Right lobe of liver (tissue), 6 donors: ENCODE measurements at regions not wholly inside any gene's neighbourhood (a gene's known extent, or its start where the extent isn't known, plus 50 kb on each side); places are given as distances from the start of the nearest gene placed in this dataset.
A peak's percentile ranks its signal among the peaks of the same experiment; 100 is the strongest.

Source experiments
- ATAC-seq, 4 donors: fragments of 200-7000 bp; cut with Tn5 transposase; one replicate each; pipeline ENCODE4 v1.9.1; 2020; ENCODE audit warnings: mild to moderate bottlenecking in 4 of 4, moderate library complexity in 4 of 4
- DNase-seq, 3 donors: peaks; one replicate each; pipeline ENCODE4 v3.0.0-alpha.2; 2020
- H3K27ac ChIP-seq, 3 donors: fragments of 200-600 bp; one replicate each; pipeline ENCODE4 v1.8.0; 2022
- H3K27me3 ChIP-seq, 2 donors: fragments of 200-600 bp; one replicate each; pipeline ENCODE4 v1.8.0; 2022
- H3K36me3 ChIP-seq, 4 donors: fragments of 200-600 bp; sonication (generic) in 1 of 4; one replicate each; pipeline versions ENCODE4 v1.5.1 to v1.8.0; 2017 to 2022; ENCODE audit warnings: control low read depth in 1 of 4
- H3K4me1 ChIP-seq, 4 donors: fragments of 200-600 bp; sonication (generic) in 1 of 4; one replicate each; pipeline versions ENCODE4 v1.5.1 to v1.8.0; 2017 to 2022; ENCODE audit warnings: control low read depth in 1 of 4
- H3K4me3 ChIP-seq, 3 donors: fragments of 200-600 bp; one replicate each; pipeline ENCODE4 v1.8.0; 2022
- H3K9me3 ChIP-seq, 4 donors: fragments of 200-600 bp; sonication (generic) in 1 of 4; one replicate each; pipeline versions ENCODE4 v1.5.1 to v1.8.0; 2017 to 2022; ENCODE audit warnings: control low read depth in 1 of 4
- POLR2A ChIP-seq: fragments of 450-650 bp; IDR thresholded peaks from one replicate; pipeline ENCODE4 v1.6.1; 2017; ENCODE audit warnings: antibody characterized with exemption, mild to moderate bottlenecking
- WGBS: methylation state at CpG from one replicate; pipeline ENCODE4 v1.1.6; 2018; ENCODE audit warnings: low coverage, low lambda C conversion rate; ENCODE audit not compliant: insufficient coverage; ENCODE audit errors: missing lambda C conversion rate; 5-methylcytosine and 5-hydroxymethylcytosine counted together
- intact Hi-C, 2 donors: fragments of 100-400 bp; cut with DNase I; formaldehyde crosslinking; loops; one replicate each; pipeline versions ENCODE4 v1.11.2 to v1.14.1; 2022
- TF ChIP-seq, protein P1 (sequence below), 4 donors: fragments of 200-600 bp in 3 of 4; fragments of 450-650 bp in 1 of 4; IDR thresholded peaks; one replicate each; pipeline versions ENCODE4 v1.5.1 to v1.8.0; 2016 to 2022; ENCODE audit warnings: antibody characterized with exemption in 4 of 4, mild to moderate bottlenecking in 2 of 4
- donor health status: DM: no; HTN: yes; CAD: no.
- donor health status: DM: no; HTN: no; CAD: no.
- donor health status: DM: no; HTN: no; CAD: no.
- donor health status: DM: no; HTN: yes; CAD: no.
- donor health status: DM: no; HTN: yes; CAD: no.

DNA sequence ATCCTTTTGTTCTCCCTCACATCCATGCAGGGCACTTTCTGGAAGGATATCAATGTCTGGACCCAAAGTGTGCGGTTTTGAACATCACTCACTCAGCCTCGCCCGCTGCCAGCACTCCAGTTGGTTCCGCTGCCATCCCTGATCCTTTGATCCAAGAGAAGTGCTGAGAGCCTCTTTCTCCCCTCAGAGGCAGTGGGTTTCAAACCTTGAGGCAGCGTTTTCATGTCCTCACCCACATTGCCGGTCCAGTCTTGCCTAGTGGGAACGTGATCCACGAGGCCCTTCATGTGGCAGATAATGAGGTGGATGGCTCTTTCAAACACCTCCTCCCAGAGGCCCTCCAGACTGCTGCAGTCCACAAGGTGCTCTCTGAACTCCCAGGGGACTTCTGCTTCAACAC is 122.2 kb downstream of the ACTL8 start:
- TF ChIP-seq POLR2A, result no peak
- TF ChIP-seq, protein P1, sequence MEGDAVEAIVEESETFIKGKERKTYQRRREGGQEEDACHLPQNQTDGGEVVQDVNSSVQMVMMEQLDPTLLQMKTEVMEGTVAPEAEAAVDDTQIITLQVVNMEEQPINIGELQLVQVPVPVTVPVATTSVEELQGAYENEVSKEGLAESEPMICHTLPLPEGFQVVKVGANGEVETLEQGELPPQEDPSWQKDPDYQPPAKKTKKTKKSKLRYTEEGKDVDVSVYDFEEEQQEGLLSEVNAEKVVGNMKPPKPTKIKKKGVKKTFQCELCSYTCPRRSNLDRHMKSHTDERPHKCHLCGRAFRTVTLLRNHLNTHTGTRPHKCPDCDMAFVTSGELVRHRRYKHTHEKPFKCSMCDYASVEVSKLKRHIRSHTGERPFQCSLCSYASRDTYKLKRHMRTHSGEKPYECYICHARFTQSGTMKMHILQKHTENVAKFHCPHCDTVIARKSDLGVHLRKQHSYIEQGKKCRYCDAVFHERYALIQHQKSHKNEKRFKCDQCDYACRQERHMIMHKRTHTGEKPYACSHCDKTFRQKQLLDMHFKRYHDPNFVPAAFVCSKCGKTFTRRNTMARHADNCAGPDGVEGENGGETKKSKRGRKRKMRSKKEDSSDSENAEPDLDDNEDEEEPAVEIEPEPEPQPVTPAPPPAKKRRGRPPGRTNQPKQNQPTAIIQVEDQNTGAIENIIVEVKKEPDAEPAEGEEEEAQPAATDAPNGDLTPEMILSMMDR (IDR thresholded peaks at IDR 0.05), result no peak
- no peak for ATAC-seq
- intact Hi-C loops, result no loop called here
- WGBS, result 40% methylated on average over 1 of the region's 8 CpGs
- H3K4me1 ChIP-seq, result no peaks in the 10 kb centered on the region
- no peaks in the 10 kb centered on the region for H3K9me3 ChIP-seq
- no peaks in the 10 kb centered on the region for H3K27me3 ChIP-seq
- H3K4me3 ChIP-seq, result no peak overlapping the region
- H3K27ac ChIP-seq, result no peak overlapping the region
- no peaks in the 10 kb centered on the region for H3K36me3 ChIP-seq
- DNase-seq, result no peak

DNA sequence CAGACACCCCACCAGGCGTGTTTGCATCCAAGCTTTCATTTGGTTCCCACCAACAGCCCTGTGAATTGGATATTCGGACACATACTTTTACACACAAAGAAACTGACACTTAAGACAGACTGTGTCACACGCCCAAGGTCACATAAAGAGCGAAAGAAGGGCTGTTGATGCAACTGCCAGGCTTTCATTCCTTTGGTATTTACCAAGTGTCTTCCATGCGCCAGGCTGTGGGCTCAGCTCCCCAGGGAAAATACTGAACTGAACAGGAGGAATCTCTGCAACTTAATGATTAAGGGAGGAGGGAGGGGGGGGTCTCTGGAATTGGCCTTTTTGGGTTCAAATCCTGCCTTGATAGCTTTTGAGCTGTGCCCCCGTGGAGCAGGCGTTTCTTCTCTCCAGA is 122.8 kb downstream of the ACTL8 start:
- WGBS, result 65% methylated on average over 6 of the region's 7 CpGs
- Histone ChIP-seq H3K9me3 (no peaks in the 10 kb centered on the region), H3K36me3 (no peaks in the 10 kb centered on the region), H3K4me1 (no peaks in the 10 kb centered on the region), H3K27me3 (no peaks in the 10 kb centered on the region), H3K27ac (no peak overlapping the region), H3K4me3 (no peak overlapping the region)
- intact Hi-C loops, result no loop called here
- ATAC-seq, result no peak
- no peak for DNase-seq
- no peak for TF ChIP-seq POLR2A
- TF ChIP-seq, protein P1 (IDR thresholded peaks at IDR 0.05), result no peak

DNA sequence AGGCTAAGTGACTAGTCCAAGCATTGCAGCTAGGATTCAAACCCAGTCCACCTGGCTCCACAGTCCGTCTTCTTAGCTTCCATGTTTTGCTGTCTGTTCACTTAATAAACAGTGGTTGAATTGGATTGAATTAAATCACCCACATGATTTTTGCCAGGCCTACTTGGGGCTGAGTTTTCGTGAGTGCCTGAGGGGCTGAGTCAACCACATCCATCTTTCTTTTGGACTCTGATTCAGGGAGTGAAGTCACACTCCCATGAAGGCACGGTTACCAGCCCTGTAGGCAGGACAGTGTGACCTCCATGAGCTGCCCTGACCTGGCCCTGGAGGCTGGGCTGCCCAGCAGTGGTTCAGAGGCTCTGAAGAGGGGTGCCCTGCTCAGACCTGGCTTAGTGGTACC is 123.7 kb downstream of the ACTL8 start:
- no peaks in the 10 kb centered on the region for H3K9me3 ChIP-seq
- WGBS, result 42% methylated on average over 3 of the region's 3 CpGs
- no peak overlapping the region for H3K27ac ChIP-seq
- intact Hi-C loops, result no loop called here
- no peak overlapping the region for H3K4me3 ChIP-seq
- H3K4me1 ChIP-seq, result no peaks in the 10 kb centered on the region
- TF ChIP-seq, protein P1 (IDR thresholded peaks at IDR 0.05), result no peak
- TF ChIP-seq POLR2A, result no peak
- H3K36me3 ChIP-seq, result no peaks in the 10 kb centered on the region
- H3K27me3 ChIP-seq, result no peaks in the 10 kb centered on the region
- DNase-seq, result no peak
- peak in 1 of 4 donors; percentile 20 for ATAC-seq

DNA sequence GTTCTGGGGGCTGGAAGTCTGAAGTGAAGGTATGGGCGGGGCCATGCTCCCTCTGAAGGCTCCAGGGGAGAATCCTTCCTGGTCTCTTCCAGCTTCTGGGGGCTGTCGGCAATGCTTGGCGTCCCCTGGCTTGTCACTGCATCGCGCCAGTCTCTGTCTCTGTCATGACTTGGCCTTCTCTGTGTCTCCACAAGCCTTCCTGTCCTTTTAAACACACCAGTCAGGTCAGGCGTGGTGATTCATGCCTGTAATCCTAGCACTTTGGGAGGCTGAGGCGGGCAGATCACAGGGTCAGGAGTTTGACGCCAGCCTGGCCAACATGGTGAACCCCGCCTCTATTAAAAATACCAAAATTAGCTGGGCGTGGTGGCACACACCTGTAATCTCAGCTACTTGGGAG is 125.3 kb downstream of the ACTL8 start:
- Histone ChIP-seq H3K36me3 (no peaks in the 10 kb centered on the region), H3K4me1 (no peaks in the 10 kb centered on the region), H3K4me3 (no peak overlapping the region), H3K9me3 (no peaks in the 10 kb centered on the region), H3K27me3 (no peaks in the 10 kb centered on the region), H3K27ac (no peak overlapping the region)
- DNase-seq (no peak), ATAC-seq (no peak)
- intact Hi-C loops, result no loop called here
- TF ChIP-seq POLR2A, result no peak
- TF ChIP-seq, protein P1 (IDR thresholded peaks at IDR 0.05), result no peak
- 76% methylated on average over 4 of the region's 10 CpGs for WGBS

DNA sequence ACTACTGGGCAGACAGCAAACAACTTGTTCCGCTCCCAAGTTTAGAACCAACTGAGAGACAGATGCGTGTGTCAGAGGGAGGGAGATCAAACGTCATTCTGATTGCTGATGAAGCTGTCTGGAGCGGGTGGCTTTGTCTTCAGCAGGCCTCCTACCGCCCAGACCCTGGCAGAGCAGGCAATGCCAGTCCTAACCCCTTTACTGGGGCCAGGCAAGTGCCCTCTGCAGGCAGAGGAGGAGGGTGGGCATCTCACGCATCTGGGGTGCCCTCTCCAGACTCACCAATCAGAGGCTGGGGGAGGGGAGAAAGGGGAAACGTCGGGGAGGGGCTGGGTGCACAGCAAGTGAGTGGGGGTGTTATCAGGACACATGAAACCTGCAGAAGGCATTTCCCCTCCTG is 126.6 kb downstream of the ACTL8 start:
- Histone ChIP-seq H3K4me3 (no peak overlapping the region), H3K36me3 (no peaks in the 10 kb centered on the region), H3K27me3 (no peaks in the 10 kb centered on the region), H3K4me1 (no peaks in the 10 kb centered on the region), H3K9me3 (no peaks in the 10 kb centered on the region), H3K27ac (no peak overlapping the region)
- ATAC-seq (no peak), DNase-seq (no peak)
- intact Hi-C loops, result no loop called here
- no peak for TF ChIP-seq POLR2A
- TF ChIP-seq, protein P1 (IDR thresholded peaks at IDR 0.05), result no peak
- WGBS, result 28% methylated on average over 6 of the region's 8 CpGs
